NCI-H524 treated with DMSO at 0.1 percent for 48 hours (cell line): ENCODE measurements at regions not wholly inside any gene's neighbourhood (a gene's known extent, or its start where the extent isn't known, plus 50 kb on each side); places are given as distances from the start of the nearest gene placed in this dataset.

ENCODE experiments used
- DNase-seq: peaks from one replicate; lab custom pipeline; 2025; lab: John Stamatoyannopoulos, UW

GRCh38 chr3:24937228-24937627 is 442.6 kb upstream of the THRB start:
- no peak for DNase-seq

- no peak for DNase-seq
Observed at GRCh38 chr3:24937780-24938179, 443.1 kb upstream of the THRB start.

GRCh38 chr3:24943961-24944360 is 449.3 kb upstream of the THRB start:
- DNase-seq: no peak

- DNase-seq: no peak
Observed at GRCh38 chr3:24944805-24945520, 450.3 kb upstream of the THRB start.

GRCh38 chr3:24945563-24945962 is 450.9 kb upstream of the THRB start:
- DNase-seq: no peak

GRCh38 chr3:24947103-24947502 is 452.5 kb upstream of the THRB start:
- DNase-seq: no peak

GRCh38 chr3:24951180-24951579 is 456.5 kb upstream of the THRB start:
- DNase-seq: no peak

- DNase-seq: no peak
Observed at GRCh38 chr3:24952388-24952787, 457.7 kb upstream of the THRB start.

- DNase-seq: no peak
Observed at GRCh38 chr3:24953060-24953771, 458.6 kb upstream of the THRB start.

GRCh38 chr3:24956613-24957012 is 462.0 kb upstream of the THRB start:
- DNase-seq: no peak

- no peak for DNase-seq
Observed at GRCh38 chr3:24958271-24958670, 463.6 kb upstream of the THRB start.

- no peak for DNase-seq
Observed at GRCh38 chr3:24958910-24959447, 464.3 kb upstream of the THRB start.

- DNase-seq: no peak
Observed at GRCh38 chr3:24963762-24964625, 464.1 kb upstream of the RARB start.

GRCh38 chr3:24965706-24966385 is 462.2 kb upstream of the RARB start:
- no peak for DNase-seq

- DNase-seq: peak; percentile 73
Observed at GRCh38 chr3:24968036-24968435, 460.0 kb upstream of the RARB start.

GRCh38 chr3:24972491-24972890 is 455.6 kb upstream of the RARB start:
- DNase-seq: no peak

- DNase-seq: no peak
Observed at GRCh38 chr3:24981309-24981708, 446.8 kb upstream of the RARB start.

GRCh38 chr3:24981924-24982323 is 446.1 kb upstream of the RARB start:
- DNase-seq: no peak

GRCh38 chr3:24985668-24986067 is 442.4 kb upstream of the RARB start:
- DNase-seq: no peak

GRCh38 chr3:24986612-24987011 is 441.5 kb upstream of the RARB start:
- DNase-seq: no peak

GRCh38 chr3:24999357-24999756 is 428.7 kb upstream of the RARB start:
- DNase-seq: no peak
